ENCODE measurements at regions not wholly inside any gene's neighbourhood (a gene's known extent, or its start where the extent isn't known, plus 50 kb on each side); places are given as distances from the start of the nearest gene placed in this dataset.

DNA sequence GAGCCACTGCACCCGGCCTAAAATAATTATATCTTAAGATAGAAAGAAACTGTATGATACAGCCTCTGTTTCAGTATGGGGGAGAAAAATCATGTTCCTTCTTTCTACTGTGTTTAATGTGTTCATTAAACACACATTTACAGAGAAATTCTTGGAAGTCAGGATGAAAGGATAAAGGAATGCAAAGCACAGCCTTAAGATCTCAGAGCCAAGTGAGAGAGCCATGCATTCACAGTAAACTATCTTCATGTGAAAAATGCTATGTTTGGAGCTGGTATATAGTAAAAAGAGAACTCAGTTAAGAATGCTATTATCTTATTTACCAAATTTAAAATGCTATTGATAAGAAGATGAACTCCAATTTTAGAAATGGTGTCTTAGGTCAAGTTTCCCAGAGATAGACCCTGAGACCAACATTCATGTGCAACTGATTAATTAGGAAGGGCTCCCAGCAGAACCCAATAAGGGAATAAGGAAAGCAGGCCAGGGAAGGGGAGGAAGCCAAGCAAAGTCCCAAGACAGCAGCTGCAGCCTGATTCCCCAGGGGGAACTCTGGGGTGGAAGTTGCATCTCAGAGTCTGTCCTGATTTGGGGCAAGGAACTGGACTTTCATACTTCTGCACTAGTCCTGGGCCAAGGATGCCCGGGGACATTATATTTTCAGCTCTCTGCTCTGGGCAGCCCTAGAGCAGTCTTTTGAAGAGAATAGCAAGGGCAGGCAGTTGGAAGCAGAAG, 130.0 kb upstream of the ZNF648 start:
- no peaks in the 10 kb centered on the region for H3K27me3 ChIP-seq
- H3K4me3 ChIP-seq: no peak overlapping the region
- DNase-seq: no peak
- no peaks in the 10 kb centered on the region for H3K4me1 ChIP-seq
- no peaks in the 10 kb centered on the region for H3K9me3 ChIP-seq
- H3K36me3 ChIP-seq: no peaks in the 10 kb centered on the region
- no peak overlapping the region for H3K27ac ChIP-seq
- TF ChIP-seq, protein P1, sequence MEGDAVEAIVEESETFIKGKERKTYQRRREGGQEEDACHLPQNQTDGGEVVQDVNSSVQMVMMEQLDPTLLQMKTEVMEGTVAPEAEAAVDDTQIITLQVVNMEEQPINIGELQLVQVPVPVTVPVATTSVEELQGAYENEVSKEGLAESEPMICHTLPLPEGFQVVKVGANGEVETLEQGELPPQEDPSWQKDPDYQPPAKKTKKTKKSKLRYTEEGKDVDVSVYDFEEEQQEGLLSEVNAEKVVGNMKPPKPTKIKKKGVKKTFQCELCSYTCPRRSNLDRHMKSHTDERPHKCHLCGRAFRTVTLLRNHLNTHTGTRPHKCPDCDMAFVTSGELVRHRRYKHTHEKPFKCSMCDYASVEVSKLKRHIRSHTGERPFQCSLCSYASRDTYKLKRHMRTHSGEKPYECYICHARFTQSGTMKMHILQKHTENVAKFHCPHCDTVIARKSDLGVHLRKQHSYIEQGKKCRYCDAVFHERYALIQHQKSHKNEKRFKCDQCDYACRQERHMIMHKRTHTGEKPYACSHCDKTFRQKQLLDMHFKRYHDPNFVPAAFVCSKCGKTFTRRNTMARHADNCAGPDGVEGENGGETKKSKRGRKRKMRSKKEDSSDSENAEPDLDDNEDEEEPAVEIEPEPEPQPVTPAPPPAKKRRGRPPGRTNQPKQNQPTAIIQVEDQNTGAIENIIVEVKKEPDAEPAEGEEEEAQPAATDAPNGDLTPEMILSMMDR (IDR thresholded peaks at IDR 0.05): no peak
- no peak for TF ChIP-seq POLR2A (IDR thresholded peaks at IDR 0.05)

DNA sequence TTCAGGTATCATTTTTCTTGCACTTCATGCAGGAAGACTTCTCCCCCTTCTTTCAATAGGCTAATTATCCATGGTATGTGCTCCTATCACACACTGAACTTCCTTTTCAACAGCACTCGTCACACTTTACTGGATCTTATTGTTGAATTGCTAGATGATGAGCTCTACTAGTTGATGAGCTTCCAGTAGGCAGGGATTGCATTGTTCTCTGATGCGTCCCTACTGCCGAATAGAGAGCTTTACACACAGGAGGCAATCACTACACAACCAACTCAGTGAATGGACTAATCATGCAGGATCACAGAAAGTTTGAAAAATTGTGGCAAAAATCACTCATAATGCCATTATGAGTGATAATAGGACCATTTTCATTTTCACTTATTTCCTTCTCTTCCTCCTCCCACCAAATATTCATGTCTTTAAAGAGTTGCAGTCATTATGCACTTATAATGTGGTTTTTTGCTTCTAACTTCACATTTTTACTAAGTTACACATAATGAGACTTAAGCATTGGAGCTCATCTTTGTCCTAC, 128.1 kb upstream of the ZNF648 start:
- Histone ChIP-seq H3K4me3 (no peak overlapping the region), H3K36me3 (no peaks in the 10 kb centered on the region), H3K27me3 (no peaks in the 10 kb centered on the region), H3K9me3 (no peaks in the 10 kb centered on the region), H3K4me1 (no peaks in the 10 kb centered on the region), H3K27ac (no peak overlapping the region)
- TF ChIP-seq POLR2A (IDR thresholded peaks at IDR 0.05): no peak
- TF ChIP-seq, protein P1 (IDR thresholded peaks at IDR 0.05): no peak
- no peak for DNase-seq

DNA sequence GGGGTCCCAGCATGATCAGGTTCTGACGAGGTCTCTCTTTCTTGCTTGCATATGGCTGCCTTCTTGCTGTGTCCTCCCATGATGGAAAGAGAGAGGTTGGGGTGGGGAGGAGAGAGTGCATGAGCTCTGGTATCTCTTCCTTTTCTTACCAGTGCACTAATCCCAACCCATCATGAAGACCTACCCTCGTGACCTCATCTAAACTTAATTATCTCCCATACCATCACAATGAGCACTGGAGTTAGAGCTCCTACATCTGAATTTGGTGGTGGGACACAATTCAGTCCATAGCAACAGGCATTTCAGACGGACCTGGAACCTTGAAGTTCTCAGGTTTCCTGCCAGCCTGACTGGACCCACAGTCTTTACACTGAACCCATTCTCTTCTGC, 125.2 kb upstream of the ZNF648 start:
- no peak for DNase-seq
- TF ChIP-seq, protein P1 (IDR thresholded peaks at IDR 0.05): no peak
- TF ChIP-seq POLR2A (IDR thresholded peaks at IDR 0.05): no peak
- Histone ChIP-seq H3K36me3 (no peaks in the 10 kb centered on the region), H3K4me3 (no peak overlapping the region), H3K4me1 (no peaks in the 10 kb centered on the region), H3K9me3 (no peaks in the 10 kb centered on the region), H3K27ac (no peak overlapping the region), H3K27me3 (no peaks in the 10 kb centered on the region)

DNA sequence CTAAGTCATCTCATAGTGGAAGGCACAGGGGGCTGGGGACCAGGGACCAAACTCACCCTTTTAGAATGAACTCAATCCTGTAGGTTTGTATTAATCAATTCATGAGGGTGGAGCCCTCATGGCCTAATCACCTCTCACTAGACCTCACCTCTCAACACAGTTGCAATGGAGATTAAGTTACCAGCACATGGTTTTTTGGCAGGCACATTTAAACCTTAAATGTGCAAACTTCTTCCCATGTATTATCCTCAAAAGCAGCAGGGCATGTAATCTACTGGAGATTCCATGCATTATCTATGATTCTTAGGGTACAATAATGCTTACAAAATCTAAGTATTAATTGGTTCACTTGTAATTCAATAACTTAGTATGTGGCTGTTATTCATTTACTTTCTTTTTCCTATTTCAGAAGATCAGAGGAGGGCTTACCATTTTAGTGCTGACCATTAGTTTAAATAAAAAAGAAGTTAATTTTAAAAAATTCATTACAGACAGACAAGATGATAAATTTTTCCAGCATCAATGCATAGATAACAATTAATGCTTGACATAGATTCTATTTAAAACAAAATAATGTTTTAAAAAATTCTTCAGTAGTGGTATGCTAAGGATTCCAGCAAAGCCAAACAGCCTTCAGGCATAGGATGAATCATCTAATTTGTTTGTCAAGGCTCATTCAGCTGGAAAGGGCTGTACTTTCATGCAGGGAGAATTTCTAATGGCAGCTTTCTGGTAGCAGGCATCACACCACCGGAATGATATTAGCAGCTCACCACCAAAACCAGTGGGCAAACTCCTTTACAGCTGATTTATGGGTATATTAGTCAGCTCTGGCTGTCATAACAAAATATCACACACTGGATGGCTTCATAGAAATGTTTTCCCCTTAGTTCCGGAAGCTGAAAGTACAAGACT, 124.6 kb upstream of the ZNF648 start:
- TF ChIP-seq, protein P1 (IDR thresholded peaks at IDR 0.05): no peak
- TF ChIP-seq POLR2A (IDR thresholded peaks at IDR 0.05): no peak
- Histone ChIP-seq H3K27me3 (no peaks in the 10 kb centered on the region), H3K36me3 (no peaks in the 10 kb centered on the region), H3K4me1 (no peaks in the 10 kb centered on the region), H3K27ac (no peak overlapping the region), H3K4me3 (no peak overlapping the region), H3K9me3 (no peaks in the 10 kb centered on the region)
- no peak for DNase-seq

DNA sequence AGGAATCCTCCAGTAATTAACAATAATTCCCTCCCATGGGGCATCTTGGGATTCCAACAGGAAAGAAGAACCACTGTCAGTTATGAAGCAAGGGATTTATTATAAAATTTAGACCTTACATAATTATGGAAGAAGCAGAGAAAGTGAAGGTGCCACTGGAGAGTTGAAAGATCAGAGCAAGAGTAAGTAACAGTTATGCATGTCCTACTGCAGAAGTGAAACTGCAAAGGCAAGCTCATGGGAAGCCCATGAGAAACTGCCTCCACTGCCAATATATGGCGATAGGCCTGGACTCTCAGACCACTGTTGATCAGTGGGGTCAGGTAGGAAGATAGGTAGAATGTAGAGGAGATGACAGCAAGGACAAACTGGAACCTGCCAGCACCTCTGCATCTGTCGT, 123.6 kb upstream of the ZNF648 start:
- Histone ChIP-seq H3K27me3 (no peaks in the 10 kb centered on the region), H3K4me1 (no peaks in the 10 kb centered on the region), H3K4me3 (no peak overlapping the region), H3K9me3 (no peaks in the 10 kb centered on the region), H3K27ac (no peak overlapping the region), H3K36me3 (no peaks in the 10 kb centered on the region)
- no peak for DNase-seq
- TF ChIP-seq POLR2A (IDR thresholded peaks at IDR 0.05): no peak
- TF ChIP-seq, protein P1 (IDR thresholded peaks at IDR 0.05): no peak

All from Peyer's patch (tissue), 4 donors.